Heart right ventricle (tissue), 16 donors: ENCODE measurements at regions not wholly inside any gene's neighbourhood (a gene's known extent, or its start where the extent isn't known, plus 50 kb on each side); places are given as distances from the start of the nearest gene placed in this dataset.

ENCODE experiments used
- ATAC-seq, 8 donors: fragments of 200-7000 bp; cut with Tn5 transposase; one replicate each; pipeline ENCODE4 v1.9.1; 2020; ENCODE audit warnings: mild to moderate bottlenecking in 8 of 8, moderate library complexity in 8 of 8, moderate number of reproducible peaks in 1 of 8
- DNase-seq, 2 donors: peaks; one replicate each; pipeline ENCODE4 v3.0.0-alpha.2; 2020
- H3K27ac ChIP-seq, 10 donors: fragments of 200-600 bp; sonication (generic) in 2 of 10; one replicate each; pipeline versions ENCODE4 v1.5.0 to v1.8.0; 2020 to 2022; ENCODE audit warnings: mild to moderate bottlenecking in 3 of 10
- H3K27me3 ChIP-seq, 7 donors: fragments of 200-600 bp; one replicate each; pipeline ENCODE4 v1.8.0; 2021 to 2022; ENCODE audit warnings: mild to moderate bottlenecking in 2 of 7
- H3K36me3 ChIP-seq, 9 donors: fragments of 200-600 bp; sonication (generic) in 1 of 9; one replicate each; pipeline versions ENCODE4 v1.5.0 to v1.8.0; 2020 to 2022; ENCODE audit warnings: mild to moderate bottlenecking in 2 of 9
- H3K4me1 ChIP-seq, 9 donors: fragments of 200-600 bp; sonication (generic) in 1 of 9; one replicate each; pipeline versions ENCODE4 v1.5.0 to v1.8.0; 2020 to 2022; ENCODE audit warnings: mild to moderate bottlenecking in 4 of 9
- H3K4me3 ChIP-seq, 10 donors: fragments of 200-600 bp; sonication (generic) in 2 of 10; one replicate each; pipeline versions ENCODE4 v1.5.0 to v1.8.0; 2020 to 2022; ENCODE audit warnings: mild to moderate bottlenecking in 7 of 10, moderate library complexity in 2 of 10
- H3K9me3 ChIP-seq, 11 donors: fragments of 200-600 bp in 10 of 11; sonication (generic) in 2 of 11; one replicate each; pipeline versions ENCODE4 v1.5.0 to v1.8.0; 2013 to 2022; ENCODE audit warnings: mild to moderate bottlenecking in 2 of 11, control low read depth in 1 of 11, moderate library complexity in 1 of 11
- CTCF ChIP-seq, 9 donors: fragments of 200-600 bp; sonication (generic) in 2 of 9; IDR thresholded peaks; one replicate each; pipeline versions ENCODE4 v1.5.0 to v1.8.0; 2021 to 2022; ENCODE audit warnings: antibody characterized with exemption in 9 of 9, mild to moderate bottlenecking in 5 of 9, moderate library complexity in 1 of 9
- WGBS, 2 donors: extraction: QIAGEN DNeasy Blood & Tissue Kit; methylation state at CpG; one replicate each; pipeline ENCODE4 v1.1.7; 2013; ENCODE audit warnings: inconsistent platforms in 1 of 2; 5-methylcytosine and 5-hydroxymethylcytosine counted together
- intact Hi-C, 10 donors: fragments of 100-400 bp; cut with DNase I; formaldehyde crosslinking; loops; one replicate each; pipeline versions ENCODE4 v1.11.1 to v1.14.2; 2022
- donor health status: Arrhythmogenic right ventricular cardiomyopathy.
- donor health status: ischemic (EF 13 %, LVEDD 7.1; RV severe dilation, severe dysfunction).
- donor health status: healthy with polysubstance abuse.
- donor health status: DM: no; HTN: yes; CAD: no.
- donor health status: DM: no; HTN: no; CAD: no.
- donor health status: ischemic (EF 25% LVEDD 6.9; RV normal size, moderate dysfunction).
- donor health status: ischemic (EF 25% LVEDD 5.7; RV mildly dilated, moderate dysfunction).
- donor health status: healthy.
- donor health status: DM: yes; HTN: yes; CAD: no.
- donor health status: Ischemic cardiomyopathy.
- donor health status: ischemic (EF 35%, LVEDD 5.7; RV mildly dilated, moderate dysfunction).
- donor health status: nonischemic (EF 11% LVEDD 7.7; RV severe dilation, severe dysfunction).
- donor health status: DM: yes; HTN: yes; CAD: no.
- donor health status: PGD.
- donor health status: ischemic (EF 29% LVEDD 5.4; RV normal size, mild dysfunction).
- donor health status: nonischemic (EF 23%, LVEDD 6.1; RV moderate dilation, normal function).

- Histone ChIP-seq H3K9me3 (peaks cover 0 to 14% (median 5%) of the 10 kb centered on the region in 11 donors), H3K4me3 (no peak overlapping the region), H3K36me3 (no peaks in the 10 kb centered on the region), H3K4me1 (no peaks in the 10 kb centered on the region), H3K27ac (no peak overlapping the region), H3K27me3 (no peaks in the 10 kb centered on the region)
- 82 to 83% methylated on average over 4 of the region's 4 CpGs for WGBS, 2 donors
- no peak for TF ChIP-seq CTCF (IDR thresholded peaks at IDR 0.05)
- DNase-seq: no peak
- ATAC-seq: peak in 1 of 8 donors; percentile 7
- intact Hi-C loops: no loop called here
Measured at GRCh38 chr4:46653842-46654241, 255.2 kb downstream of the COX7B2 start.

- Histone ChIP-seq H3K4me3 (no peak overlapping the region), H3K27me3 (no peaks in the 10 kb centered on the region), H3K36me3 (no peaks in the 10 kb centered on the region), H3K9me3 (peaks cover 0 to 23% (median 11%) of the 10 kb centered on the region in 11 donors), H3K4me1 (no peaks in the 10 kb centered on the region), H3K27ac (no peak overlapping the region)
- WGBS, 2 donors: 46 to 51% methylated on average over 2 of the region's 2 CpGs
- no peak for DNase-seq
- TF ChIP-seq CTCF (IDR thresholded peaks at IDR 0.05): no peak
- no peak for ATAC-seq
- intact Hi-C loops: no loop called here
Measured at GRCh38 chr4:46649390-46649789, 259.5 kb upstream of the GABRA2 start.

- DNase-seq (no peak), ATAC-seq (no peak)
- no peak overlapping the region for H3K27ac ChIP-seq
- 22 to 26% methylated on average over 2 of the region's 2 CpGs for WGBS, 2 donors
- peaks cover 0 to 23% (median 11%) of the 10 kb centered on the region in 11 donors for H3K9me3 ChIP-seq
- no peaks in the 10 kb centered on the region for H3K27me3 ChIP-seq
- no peaks in the 10 kb centered on the region for H3K36me3 ChIP-seq
- no peak for TF ChIP-seq CTCF (IDR thresholded peaks at IDR 0.05)
- no peaks in the 10 kb centered on the region for H3K4me1 ChIP-seq
- H3K4me3 ChIP-seq: no peak overlapping the region
- intact Hi-C loops: no loop called here
Measured at GRCh38 chr4:46648088-46648744, 258.3 kb upstream of the GABRA2 start.

GRCh38 chr4:46645126-46645525 lies 255.2 kb upstream of the GABRA2 start:
- WGBS, 2 donors: 59 to 66% methylated on average over 1 of the region's 1 CpG
- DNase-seq: no peak
- Histone ChIP-seq H3K4me3 (no peak overlapping the region), H3K36me3 (no peaks in the 10 kb centered on the region), H3K27ac (no peak overlapping the region), H3K9me3 (peaks cover 0 to 22% (median 11%) of the 10 kb centered on the region in 11 donors), H3K4me1 (no peaks in the 10 kb centered on the region), H3K27me3 (no peaks in the 10 kb centered on the region)
- no peak for ATAC-seq
- intact Hi-C loops: no loop called here
- no peak for TF ChIP-seq CTCF (IDR thresholded peaks at IDR 0.05)
